ENCODE measurements at regions not wholly inside any gene's neighbourhood (a gene's known extent, or its start where the extent isn't known, plus 50 kb on each side); places are given as distances from the start of the nearest gene placed in this dataset.

DNA sequence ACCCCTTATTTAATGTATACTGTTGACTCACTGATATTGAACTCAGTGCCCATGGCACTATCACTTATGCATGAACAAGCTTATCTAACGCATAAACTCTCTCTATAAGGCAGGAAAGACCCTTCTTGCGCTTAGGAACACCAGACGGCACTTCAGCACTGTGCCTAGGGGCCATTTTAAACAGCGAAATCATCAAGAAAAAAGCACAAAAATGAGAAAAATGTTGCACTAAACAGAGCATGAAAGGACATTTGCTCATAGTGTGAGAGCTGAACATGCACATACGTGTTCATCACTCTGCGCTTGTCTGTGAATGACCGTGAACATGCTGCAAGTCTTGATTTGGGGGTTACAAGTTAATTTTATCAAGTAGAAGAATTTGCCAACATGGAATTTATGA lies 109.6 kb downstream of the WDR11 start:
- no peak for DNase-seq (ENCODE audit: low read depth)
- H3K4me3 ChIP-seq (ENCODE audit: low read depth, low read length), result no peak overlapping the region
- TF ChIP-seq, protein P1, sequence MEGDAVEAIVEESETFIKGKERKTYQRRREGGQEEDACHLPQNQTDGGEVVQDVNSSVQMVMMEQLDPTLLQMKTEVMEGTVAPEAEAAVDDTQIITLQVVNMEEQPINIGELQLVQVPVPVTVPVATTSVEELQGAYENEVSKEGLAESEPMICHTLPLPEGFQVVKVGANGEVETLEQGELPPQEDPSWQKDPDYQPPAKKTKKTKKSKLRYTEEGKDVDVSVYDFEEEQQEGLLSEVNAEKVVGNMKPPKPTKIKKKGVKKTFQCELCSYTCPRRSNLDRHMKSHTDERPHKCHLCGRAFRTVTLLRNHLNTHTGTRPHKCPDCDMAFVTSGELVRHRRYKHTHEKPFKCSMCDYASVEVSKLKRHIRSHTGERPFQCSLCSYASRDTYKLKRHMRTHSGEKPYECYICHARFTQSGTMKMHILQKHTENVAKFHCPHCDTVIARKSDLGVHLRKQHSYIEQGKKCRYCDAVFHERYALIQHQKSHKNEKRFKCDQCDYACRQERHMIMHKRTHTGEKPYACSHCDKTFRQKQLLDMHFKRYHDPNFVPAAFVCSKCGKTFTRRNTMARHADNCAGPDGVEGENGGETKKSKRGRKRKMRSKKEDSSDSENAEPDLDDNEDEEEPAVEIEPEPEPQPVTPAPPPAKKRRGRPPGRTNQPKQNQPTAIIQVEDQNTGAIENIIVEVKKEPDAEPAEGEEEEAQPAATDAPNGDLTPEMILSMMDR (IDR thresholded peaks at IDR 0.05; ENCODE audit: insufficient read depth, low read depth, low read length), result no peak

DNA sequence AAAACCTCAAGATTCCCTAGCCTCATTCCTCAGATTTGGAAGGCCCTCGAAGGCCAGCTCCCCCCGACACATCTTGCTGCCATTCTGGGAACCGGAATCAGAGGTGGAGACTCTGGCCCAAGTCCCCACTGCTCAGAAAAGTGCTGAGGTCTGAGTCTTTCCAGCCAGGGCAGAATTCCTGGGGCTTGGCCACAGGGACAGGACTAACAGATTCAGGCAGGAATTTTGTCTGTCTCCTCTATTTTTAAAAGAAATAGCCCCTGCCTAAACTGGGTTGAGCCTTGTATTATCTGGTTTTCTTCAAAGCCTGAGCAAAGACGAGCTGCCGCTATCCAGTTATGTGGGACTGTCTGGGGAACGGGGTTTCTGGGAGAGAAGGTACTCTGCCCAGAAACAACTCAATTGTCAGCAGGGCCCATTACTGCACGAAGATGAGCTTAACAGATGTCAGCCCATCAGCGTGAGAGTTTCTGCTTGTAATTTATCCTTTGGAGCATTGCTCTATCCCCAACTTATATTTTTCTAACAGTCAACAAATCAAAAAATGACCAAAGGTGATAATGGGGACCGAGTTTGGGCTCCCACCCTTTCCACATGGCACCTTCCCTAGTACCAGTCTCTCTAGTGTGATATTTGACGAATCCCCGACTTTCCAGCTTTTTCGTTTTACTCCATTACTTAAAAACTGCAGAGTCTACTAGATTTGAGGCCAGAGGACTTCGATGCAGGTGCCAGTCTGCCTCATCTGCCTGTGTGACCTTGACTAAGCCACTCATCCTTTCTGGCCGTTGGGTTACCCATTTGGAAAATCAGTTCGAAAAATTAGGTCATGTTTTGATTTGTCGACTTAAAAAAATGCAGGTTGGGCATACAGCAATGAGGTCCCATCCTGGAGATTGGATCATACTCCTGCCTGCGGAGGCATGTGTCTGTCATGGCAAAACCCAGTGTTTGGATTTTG lies 110.9 kb downstream of the WDR11 start:
- DNase-seq (ENCODE audit: low read depth), result no peak
- TF ChIP-seq, protein P1 (IDR thresholded peaks at IDR 0.05; ENCODE audit: insufficient read depth, low read depth, low read length), result no peak
- H3K4me3 ChIP-seq (ENCODE audit: low read depth, low read length), result no peak overlapping the region

DNA sequence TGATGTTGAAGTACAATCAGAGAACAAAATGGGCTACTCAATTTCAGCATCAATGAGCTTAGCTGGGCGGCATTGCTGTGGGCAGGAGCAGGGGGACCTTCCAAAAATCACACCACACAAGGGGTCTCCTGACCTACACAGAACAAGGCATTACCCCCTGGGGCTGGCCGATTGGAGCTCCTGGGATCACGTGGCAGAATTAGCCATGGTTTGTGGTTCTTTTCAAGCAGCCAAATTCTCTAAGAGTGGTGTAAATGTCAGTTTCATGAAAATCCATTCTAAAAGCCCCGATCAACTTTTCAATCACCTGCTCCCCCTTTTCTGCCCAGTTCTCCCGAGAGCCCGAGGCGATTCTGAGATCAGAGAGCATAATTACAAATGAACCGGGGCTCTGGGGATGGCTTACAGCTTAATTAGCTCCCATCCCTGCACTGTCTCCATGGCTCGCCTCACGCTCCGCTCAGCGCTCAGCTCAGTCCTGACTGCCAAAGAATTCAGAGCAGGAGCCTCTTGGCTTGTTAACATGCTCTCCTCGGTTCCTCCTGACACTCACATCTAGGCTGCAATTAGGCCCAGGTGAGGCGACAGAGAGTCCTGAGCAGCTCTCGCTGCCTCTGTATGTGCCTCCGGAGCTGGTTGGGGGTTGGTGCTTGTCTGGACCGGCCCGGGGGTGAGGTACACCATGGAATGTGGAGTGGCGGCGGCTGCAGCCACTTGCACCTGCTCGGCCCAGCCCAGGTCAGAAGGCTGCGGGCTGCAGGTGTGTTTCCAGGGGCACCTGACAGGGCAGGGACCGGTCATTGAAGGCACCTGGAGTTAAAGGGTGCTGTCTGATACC lies 111.8 kb downstream of the WDR11 start:
- TF ChIP-seq, protein P1 (IDR thresholded peaks at IDR 0.05; ENCODE audit: insufficient read depth, low read depth, low read length), result no peak
- H3K4me3 ChIP-seq (ENCODE audit: low read depth, low read length), result no peak overlapping the region
- no peak for DNase-seq (ENCODE audit: low read depth)

DNA sequence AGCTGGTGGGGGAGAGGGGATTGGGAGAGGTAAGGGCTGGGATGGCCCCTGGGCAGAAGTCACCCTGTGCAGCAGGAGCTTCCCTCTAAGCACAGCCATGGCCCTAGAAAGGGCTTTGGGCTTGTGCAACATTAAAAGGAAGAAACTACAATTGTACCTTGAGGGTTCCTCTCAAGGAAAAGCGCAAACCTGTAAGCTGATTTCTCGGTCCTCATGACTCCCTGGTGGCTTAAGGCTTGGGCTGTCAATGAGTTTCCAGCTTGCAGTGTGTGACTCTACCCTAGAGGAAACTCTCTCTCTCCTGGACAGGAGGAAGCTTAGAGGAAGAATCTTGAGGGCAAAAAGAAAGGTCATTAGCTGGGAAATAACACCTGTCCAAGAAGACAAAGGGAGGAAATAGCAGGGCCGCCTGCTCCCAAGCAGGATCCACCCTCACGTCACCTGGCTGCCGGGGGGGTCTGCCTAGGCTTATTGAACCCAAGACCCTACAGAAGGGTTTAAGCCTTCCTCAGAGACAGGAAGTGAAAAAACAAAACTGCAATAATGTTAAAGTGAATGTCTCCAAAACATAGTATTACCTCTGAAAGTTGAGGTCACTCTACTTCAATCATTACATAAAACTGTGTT lies 112.5 kb downstream of the WDR11 start:
- TF ChIP-seq, protein P1 (IDR thresholded peaks at IDR 0.05; ENCODE audit: insufficient read depth, low read depth, low read length), result no peak
- no peak for DNase-seq (ENCODE audit: low read depth)
- no peak overlapping the region for H3K4me3 ChIP-seq (ENCODE audit: low read depth, low read length)

DNA sequence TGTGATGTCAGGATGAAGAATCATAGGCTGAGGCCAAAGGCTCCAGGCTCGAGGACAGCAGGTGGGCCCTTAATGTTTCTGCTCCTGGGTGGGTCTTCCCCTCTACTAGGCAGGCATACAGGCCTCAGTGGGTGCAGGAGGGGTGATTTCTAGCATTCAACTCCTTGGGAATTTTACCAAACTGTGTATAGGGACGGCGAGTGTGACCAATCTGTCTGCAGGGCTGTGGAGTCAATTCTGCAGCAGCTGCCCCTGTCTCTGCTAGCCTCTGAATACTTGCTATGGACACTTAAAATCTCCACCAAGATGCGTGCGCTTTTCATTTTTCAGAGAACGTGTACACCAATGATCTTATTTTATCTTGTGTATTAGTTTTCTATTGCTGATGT lies 115.5 kb downstream of the WDR11 start:
- DNase-seq (ENCODE audit: low read depth), result no peak
- TF ChIP-seq, protein P1 (IDR thresholded peaks at IDR 0.05; ENCODE audit: insufficient read depth, low read depth, low read length), result no peak
- H3K4me3 ChIP-seq (ENCODE audit: low read depth, low read length), result no peak overlapping the region

DNA sequence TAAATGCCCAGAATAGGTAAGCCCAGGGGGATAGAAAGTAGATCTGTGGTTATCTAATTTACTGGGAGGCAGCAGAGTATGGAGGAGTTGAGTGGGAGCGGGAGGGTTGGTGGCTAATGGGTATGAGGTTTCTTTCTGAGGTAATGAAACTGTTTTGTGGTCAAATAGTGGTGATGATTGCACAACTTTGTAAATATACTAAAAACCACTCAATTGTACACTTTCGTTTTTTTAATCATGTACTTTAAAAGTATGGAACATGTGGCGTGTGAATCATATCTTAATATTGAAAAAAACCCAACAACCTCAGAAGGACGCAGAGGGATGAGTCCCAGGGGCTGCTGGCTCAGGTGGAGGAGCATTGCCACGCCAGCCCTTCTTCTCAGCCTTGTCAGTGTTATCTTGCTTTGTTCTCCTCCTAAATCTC lies 118.1 kb downstream of the WDR11 start:
- peak; percentile 53 for DNase-seq (ENCODE audit: low read depth)
- TF ChIP-seq, protein P1 (IDR thresholded peaks at IDR 0.05; ENCODE audit: insufficient read depth, low read depth, low read length), result no peak
- no peak overlapping the region for H3K4me3 ChIP-seq (ENCODE audit: low read depth, low read length)
